Hepatic stellate cell (primary cell): ENCODE measurements at regions not wholly inside any gene's neighbourhood (a gene's known extent, or its start where the extent isn't known, plus 50 kb on each side); places are given as distances from the start of the nearest gene placed in this dataset.
"Not testable (repeated sequence)": the region's sequence is repeated elsewhere in the genome, so short reads cannot be mapped to it uniquely, and the experiment has no call there.

ENCODE experiments used
- DNase-seq: peaks from one replicate; pipeline ENCODE4 v3.0.0; 2011; ENCODE audit warnings: low spot score

DNA sequence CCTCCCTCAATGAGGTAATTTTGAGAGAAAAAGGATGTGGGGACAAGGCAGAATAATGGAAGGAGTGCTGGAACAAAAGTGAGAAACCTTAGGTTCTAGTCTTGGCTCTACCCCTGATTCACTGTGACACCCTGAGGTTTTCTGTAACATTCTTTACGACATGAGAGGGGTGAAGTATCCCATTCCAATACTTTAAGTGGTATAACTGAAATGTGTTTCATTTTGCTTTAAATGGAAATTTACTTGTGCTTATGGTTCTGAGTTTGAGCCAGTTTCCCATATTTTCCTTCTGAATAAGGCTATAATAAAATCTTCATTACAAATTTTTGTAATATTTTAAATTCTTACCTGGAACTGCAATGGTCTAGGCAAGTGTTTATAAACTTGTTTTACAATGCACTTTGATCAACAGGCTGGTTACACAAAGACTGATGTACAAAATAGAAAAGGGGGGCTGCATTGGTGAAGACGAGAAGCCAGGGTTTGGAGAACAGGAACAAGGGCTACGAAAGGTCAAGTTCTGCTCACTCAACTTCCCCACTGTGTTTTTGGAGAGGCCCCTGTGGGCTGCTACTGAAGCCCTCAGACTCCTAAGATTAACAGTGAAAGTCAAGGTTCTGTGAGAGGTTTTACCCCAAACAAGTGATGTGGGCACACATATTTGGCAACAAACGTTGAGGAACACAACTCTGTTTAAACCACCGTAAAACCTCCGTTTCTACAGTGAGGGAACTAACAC, 171.9 kb upstream of the ELL2 start:
- DNase-seq, result no peak

DNA sequence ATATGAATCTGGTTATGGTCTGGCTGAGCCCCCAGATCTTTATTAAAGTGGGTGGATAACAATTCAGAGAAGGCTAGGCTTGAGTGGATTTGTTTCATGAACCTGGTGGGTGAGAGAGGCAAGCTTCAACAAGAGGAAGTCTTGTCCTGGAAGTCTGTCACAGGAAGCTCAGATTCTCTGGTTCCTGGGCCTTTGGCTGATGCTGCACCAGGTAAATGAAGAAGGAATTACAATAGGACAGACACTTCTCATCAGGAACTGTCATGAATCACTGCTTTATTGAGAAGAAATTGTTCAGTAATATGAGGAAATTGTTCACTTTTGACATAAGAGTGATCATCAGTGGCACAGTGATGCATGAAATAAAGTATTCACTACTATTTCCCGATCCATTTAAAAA, 167.6 kb upstream of the ELL2 start:
- no peak for DNase-seq

DNA sequence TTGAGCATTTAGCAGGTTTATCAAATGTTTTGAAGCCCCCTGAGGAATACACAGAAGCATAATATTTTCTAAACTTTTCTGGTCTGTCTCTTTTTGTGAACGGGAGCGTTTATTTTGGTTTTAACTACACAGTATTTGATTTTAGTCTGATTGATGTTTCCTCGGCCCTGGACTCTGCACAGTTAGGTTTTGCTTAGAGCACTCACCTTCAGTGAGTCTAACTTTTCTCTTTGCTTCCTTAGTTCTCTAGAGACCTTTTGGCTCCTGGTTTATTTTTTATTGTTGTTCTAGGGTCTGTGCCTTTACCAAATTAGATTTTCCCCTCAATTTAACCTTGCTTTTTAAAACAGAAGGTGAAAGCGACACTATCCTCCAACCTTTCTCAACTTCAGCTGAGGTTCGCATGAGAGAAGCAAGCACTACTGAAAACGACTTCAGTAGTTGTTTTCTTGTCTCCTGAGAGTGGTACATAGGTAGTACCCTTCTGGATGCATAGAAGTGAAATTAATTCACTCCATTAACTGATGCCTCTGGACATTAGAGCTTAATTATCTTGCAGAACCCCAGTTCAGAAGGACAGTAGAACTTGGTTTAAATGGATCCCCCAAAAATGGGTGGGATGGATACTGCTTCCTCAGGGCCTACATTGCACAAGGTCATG, 166.7 kb upstream of the ELL2 start:
- DNase-seq, result no peak

DNA sequence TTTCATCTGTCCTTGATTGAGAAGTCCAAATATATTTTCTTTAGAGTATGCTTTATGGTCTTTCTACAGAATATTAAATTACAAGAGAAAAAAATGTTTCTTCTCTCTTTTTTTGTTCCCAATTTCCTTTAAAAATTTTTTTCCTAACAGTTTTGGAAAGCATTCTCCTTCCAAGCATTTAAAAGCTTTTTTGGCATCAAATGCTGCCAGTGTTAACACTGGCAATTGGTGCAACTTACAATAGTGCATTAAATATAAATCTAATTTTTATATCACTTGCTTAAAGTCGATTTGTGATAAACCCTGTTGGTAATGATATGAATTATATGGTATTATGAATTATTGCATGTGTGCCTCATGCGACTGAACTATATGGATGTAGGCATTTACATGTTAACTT, 165.9 kb upstream of the ELL2 start:
- DNase-seq, result no peak

DNA sequence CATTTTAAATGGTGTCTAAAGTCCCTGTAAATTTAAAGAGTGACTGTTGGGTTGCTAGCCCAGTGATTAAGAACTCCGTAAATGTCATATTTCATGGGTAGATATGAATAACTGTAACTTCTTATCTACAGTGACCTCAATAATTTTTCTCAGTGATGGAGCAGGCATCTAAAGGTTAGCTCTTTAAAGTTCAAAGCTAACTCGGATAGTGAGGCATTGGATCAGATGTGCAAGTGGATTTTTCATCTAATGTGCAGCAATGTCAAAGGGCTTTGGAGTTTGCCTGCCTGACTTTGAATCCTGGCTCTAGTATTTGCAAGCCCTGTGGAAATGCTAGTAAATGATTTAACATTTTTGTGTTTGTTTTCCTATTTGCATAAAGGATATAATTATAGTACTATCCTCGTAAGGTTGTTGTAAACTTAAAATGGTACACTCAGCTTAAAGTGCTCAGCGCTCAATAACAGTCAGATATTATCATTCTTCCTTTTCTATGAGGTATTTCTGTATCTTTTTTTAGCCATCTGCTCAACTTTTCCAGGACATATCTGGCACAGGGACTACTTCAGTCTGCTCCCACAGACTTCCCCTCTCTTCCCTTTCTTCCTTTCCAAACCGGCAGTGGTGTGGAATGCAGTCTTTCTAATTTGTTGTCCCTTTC, 163.7 kb upstream of the ELL2 start:
- DNase-seq, result no peak

DNA sequence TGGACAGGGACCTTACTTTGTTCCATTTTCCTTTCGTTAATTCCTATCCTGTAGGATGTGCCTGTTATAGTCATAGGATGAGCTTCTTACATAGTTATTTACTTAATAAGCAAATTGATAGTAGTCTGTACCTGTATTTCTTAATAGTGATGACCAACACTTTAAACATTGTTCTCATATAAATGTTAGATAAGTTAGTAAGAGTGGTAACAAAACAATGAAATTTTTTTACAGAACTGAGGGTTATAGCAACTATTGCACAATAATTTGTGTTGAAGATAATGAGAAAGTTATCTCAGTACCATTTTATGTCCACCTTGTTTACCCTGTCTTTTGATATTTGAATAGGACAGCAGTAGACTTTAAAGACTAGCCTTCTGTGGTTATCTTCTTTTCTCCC, 162.9 kb upstream of the ELL2 start:
- DNase-seq, result no peak

DNA sequence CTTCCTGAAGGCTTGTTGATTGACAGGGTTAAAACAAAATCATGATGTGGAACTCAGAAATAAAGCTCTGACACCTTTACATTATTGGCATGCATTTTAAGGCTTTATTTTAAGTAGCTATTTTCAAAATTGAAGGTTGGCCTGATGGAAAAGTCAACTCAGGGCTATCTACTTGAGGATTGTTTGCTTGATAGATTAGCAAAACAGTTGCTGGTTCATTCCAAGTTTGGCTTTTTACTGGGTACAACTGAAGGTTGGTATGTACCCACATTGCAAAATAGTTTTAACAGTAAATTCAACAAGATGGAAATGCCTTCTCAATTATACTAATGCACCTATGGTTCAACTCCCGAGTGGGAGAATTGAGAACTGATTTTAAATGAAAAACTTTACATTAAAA, 161.8 kb upstream of the ELL2 start:
- DNase-seq, result no peak

DNA sequence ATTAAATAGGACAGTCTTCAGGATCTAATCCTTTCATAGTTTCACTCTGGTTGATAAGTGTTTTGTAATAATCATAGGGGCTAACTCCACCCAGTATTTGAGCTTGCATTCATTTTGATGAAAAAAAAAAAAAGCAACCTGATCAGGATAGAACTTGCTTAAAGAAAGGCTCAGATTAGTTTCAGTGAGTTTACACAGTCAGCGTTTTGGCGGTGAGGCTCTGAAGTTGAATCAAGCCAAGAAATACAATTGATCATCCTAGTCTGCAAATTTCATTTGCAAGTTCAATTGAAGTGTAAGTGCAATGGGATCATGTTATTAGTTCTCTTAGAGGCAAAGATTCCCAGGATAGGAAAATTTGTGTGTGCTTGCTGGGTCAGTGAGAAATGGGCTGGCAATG, 159.7 kb upstream of the ELL2 start:
- no peak for DNase-seq

DNA sequence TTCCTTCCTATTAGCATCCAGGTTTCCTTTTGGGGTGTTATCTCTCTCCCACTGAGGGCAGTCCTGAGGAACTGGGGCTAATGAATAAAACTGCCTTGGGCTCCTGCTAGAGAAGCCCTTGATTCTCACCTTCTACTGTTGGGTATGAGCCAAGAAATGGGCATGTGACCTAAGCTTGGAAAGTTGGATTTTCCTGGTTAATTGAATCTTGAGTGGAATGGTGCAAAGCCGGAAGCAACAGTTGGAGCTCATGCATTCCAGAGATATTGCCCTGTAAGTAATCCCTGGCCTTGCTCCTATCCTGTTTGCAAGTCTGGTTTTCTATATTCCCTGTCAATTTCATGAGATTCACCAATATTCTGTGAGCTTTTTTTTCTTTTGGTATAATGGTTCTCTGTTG, 158.5 kb upstream of the ELL2 start:
- DNase-seq, result no peak

DNA sequence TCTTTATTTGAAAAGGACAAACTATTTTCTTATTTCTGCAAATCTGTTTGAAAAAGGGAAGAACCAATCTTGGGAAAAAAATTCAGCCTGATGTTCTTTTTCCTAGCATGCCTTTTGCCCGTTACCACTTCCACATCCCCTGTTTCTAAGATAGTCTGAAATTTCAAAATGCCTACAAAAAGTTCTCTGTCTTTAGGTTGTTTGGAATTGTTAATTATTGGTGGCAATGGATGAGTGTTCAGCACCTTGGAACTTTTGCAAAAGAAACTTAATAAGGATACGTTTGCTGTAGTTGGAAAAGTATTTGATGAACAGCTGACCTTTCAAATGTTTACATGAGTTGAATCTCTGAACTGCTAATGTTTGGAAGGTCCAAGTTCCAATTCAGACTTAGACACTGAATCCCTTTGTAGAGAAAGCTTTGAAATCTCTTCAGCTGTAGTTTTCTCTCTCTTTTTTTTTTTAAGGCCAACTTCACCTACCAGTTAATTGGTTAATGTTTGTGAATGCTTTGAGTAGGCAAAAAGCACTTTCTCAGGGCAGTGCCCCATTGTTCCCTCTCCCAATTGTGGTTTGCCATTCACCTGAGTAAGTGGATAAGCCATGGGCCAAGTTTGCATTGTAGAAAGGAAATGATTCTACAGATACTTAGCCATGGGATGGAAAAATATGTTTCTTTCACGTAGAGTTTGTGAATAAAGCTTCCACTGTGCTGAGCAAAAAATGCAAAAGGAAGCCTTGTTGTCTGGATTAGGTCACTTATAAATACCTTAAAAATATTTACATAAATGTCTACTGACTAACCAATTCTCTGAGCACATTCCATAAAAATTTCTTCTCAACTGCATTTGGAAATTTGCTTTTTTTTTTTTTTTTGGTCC, 156.4 kb upstream of the ELL2 start:
- peak; percentile 16 for DNase-seq

DNA sequence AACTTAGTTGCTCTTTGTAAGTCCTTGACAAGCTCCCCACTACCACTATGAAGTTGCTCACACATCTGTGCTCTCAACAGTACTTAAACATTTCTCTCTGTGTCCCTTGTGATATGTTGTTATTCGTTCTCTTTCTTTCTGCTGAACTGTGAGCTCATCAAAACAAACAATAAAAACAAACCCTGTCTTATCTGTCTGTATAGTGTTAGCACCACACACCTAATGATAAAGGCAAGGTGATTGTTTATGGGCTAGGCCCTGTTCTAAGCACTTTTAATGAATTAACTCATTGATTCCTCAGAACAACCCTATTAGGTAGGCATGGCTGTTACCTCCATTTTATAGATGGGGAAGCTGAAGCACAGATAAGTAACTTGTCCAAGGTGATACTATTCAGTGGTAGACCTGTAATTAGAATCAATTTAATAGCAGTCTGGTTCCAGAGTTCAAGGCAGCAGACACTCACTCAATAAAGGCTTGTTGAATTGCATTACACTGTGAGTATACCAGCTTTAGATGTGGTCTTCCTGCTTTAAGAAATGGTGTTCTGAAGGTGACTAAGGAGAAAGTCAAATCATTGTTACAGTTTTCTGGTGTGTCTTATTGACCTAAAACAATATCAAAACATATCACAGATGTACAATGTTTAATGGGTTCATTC, 153.6 kb upstream of the ELL2 start:
- DNase-seq, result no peak

DNA sequence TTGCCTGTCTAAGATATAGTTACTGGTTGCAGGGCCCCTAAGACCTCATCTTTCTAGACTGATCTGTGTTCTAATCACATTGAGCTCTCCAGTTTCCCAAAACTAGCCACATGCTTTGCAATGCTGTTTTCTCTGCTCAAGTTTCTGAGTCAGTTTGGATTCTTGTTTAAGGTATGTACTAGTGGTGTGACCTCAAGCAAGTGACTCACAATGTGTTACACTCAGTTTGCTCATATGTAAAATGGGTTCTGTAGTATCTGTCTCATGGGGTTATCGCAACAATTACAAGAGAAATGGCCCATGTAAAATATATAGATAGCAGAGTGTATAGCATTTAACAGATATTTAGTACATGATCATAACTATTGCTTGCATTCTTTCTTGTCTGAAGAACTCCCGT, 153.1 kb upstream of the ELL2 start:
- DNase-seq, result no peak

DNA sequence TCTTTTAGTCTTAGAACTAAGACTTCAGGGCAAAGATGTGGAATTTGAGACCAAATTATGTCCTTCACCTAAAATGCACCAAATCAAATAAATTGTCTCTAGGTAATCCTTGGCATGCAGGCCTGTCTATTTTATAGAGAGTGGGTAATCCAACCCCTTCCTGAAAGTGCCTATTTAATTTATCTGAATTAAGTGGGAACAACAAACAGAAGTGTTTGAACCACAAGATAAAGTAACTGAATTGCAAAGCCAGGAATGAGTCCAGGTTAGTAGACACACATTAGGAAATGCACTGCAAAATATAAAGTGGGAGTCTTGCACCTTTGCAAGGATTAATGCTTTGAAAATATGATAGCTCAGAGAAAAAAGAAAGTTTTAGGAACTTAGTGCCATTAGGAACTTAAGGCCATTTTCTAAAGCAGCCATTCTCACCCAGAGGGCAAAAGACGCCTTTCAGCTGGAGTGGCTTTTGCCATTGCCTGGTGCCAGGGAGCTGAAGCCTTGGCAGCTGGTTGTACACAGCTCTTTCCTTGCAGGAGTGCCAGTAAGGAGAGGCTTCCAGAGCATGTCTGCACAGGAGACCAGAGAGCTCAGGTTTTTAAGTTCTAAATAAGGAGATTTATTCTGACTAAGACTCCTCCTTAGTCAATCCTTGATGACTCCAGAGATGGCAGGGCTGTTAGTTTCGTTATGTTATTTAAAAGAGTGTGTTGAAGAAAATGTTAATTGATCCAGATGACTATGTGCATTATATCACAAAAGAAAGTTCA, 151.7 kb upstream of the ELL2 start:
- DNase-seq, result no peak

DNA sequence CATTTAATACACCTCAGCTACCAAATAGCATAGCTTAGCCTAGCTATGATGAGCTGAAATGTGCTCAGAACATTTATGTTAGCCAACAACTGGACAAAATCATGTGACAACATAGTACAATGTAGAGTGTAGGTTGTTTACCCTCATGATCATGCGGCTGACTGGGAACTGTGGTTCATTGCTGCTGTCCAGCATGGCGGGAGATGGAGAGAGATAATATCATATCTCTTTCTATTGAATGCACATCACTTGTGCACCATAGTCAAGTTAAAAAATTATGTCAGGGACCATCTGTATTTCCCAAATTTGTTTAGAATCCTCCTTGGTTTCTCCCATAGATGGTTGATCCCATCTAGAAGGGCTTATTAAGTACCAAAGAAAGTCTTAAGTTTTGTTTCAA, 151.1 kb upstream of the ELL2 start:
- DNase-seq, result no peak

DNA sequence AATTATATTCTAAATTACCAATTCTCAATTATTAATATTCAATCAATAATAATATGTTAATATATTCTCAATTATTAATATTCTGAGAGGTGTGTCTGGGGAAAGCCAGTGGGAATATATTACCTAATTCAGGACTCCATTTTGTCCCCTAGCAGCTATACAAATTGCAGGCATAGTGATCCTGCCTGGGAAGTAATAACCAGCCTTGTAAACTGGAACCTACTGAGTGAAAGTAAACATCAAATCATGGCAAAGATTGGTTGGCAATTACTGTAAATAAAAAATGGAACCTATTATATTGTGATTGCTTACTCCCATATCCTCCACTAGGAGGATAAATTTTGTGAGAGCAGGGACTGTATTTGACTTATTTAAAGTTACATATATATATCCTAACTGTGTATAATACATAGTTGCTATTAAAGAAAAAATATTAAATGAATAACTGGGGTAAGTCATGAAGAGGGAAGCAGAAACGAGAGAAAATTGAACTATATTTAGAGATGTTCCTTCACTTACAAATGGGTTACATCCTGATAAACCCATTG, 150.5 kb upstream of the ELL2 start:
- no peak for DNase-seq

DNA sequence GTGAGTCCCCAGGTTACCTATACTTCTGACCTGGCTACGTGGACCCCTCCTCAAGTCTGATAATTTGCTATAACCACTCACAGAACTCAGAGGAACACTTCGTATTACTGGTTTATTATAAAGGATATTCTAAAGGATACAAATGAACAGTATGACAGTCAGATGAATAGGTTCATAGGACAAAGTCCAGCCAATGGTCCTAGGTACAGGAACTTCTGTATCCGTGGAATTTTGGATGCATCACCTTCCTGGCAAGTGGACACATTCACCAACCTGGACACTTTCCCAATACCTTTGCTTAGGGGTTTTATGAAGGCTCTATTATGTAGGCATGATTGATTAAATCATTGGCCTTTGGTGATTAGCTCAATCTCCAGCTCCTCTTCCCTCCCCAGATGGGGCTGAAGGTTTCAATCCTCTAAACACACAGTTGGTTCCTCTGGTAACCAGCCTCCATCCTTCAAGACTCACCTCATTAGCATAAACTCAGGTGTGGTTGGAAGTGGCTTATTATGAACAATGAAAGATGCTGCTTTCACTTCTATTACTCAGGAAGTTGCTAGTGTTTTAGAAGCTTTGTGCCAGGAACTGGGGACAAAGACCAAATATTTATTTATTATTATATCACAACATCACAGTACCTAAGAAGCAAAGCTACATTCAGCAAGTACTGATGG, 149.6 kb upstream of the ELL2 start:
- no peak for DNase-seq

DNA sequence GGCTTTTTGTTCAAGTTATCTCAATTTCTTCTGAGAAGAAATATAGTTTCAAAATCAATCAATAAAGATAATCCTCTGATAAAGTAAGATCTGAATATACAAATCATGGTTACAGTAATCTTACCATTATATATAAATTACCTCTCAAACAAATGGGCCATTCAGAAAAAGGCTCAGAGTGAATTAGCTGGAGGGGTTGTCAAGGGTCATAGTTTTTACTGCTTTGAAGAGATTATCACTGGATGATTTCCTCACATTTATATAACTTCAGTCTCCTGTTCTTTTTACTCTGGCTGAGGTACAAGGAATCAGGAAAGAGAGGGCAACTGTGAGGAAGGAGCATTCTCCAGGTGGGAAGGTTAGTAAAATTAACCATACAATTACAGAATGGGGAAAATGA, 148.6 kb upstream of the ELL2 start:
- no peak for DNase-seq

DNA sequence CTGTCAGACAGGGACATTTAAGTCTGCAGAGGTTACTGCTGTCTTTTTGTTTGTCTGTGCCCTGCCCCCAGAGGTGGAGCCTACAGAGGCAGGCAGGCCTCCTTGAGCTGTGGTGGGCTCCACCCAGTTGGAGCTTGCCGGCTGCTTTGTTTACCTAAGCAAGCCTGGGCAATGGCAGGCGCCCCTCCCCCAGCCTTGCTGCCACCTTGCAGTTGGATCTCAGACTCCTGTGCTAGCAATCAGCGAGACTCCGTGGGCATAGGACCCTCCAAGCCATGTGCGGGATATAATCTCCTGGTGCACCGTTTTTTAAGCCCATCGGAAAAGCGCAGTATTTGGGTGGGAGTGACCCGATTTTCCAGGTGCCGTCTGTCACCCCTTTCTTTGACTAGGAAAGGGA, 147.0 kb upstream of the ELL2 start:
- not testable (repeated sequence) for DNase-seq

DNA sequence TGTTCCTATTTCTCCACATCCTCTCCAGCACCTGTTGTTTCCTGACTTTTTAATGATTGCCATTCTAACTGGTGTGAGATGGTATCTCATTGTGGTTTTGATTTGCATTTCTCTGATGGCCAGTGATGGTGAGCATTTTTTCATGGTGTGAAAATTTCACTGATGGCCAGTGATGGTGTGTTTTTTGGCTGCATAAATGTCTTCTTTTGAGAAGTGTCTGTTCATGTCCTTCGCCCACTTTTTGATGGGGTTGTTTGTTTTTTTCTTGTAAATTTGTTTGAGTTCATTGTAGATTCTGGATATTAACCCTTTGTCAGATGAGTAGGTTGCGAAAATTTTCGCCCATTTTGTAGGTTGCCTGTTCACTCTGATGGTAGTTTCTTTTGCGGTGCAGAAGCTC, 142.2 kb upstream of the ELL2 start:
- DNase-seq, result not testable (repeated sequence)

DNA sequence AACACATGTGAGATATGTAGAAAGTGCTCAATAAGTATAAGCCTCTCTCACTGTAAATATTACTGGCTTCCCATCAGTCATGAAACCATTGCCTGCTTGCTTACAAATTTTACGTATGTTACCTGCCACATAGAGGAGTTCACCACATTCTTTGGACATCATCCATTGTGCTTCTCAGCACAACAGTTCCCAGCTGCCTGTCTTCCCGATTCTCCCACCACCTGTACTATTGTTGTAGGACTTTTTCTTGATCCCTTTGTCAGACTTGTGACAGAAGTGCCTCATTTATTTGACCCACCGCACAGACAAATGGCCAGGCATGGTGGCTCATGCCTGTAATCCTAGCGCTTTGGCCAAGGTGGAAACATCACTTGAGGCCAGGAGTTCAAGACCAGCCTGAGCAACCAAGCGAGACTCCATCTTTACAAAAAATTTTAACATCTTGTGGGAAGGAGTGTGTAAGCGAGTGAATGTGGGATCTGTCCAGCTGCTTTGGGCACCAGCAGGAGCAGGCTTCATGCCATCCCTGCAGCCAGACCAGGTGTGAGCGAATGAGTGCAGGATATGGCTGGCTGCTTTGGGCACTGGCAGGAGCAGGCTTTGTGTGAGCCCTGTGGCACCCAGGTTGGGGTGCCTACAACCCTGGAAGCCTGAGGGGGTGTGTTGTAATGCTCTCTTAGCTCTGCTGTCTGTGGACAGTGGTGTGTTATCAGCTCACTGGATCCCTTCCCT, 139.9 kb upstream of the ELL2 start:
- no peak for DNase-seq
